ENCODE measurements at regions not wholly inside any gene's neighbourhood (a gene's known extent, or its start where the extent isn't known, plus 50 kb on each side); places are given as distances from the start of the nearest gene placed in this dataset.

DNA sequence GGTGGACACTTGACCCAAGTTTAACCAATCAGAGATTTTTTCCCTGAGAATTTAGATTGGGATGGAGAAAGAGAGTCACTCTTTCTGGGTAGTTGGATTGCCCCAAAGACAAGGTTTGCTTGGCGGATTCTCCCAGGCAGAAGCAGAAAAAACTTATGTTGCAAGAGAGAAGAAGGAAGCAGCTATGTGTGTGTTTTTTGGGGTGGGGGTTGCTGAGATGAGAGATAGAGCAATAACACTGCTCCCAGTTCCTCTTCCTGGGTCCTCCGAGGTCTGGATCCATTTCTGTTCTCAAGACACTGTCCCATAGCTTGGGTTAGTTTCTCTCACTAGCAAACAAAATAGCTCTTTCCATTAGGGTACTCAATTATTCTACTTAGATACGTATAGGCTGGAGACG lies 222.1 kb downstream of the STIM2 start:
- Histone ChIP-seq H3K27ac (ENCODE audit: low read depth) (no peak overlapping the region), H2AFZ (no peak overlapping the region), H3K79me2 (replicated peaks; ENCODE audit: insufficient read depth) (no peaks in the 10 kb centered on the region), H3K27me3 (ENCODE audit: insufficient read depth) (peaks cover 16% of the 10 kb centered on the region; the same call in 1 of the 2 replicates), H3K4me1 (ENCODE audit: insufficient read depth) (peaks cover 49% of the 10 kb centered on the region), H4K20me1 (replicated peaks; ENCODE audit: insufficient read depth) (no peaks in the 10 kb centered on the region), H3K9me2 (ENCODE audit: insufficient read depth) (peaks cover 8% of the 10 kb centered on the region), H3K4me3 (no peak overlapping the region), H3K36me3 (ENCODE audit: insufficient read depth) (no peaks in the 10 kb centered on the region), H3F3A (replicated peaks; ENCODE audit: low read depth) (no peaks in the 10 kb centered on the region), H3K4me2 (no peak overlapping the region)
- TF ChIP-seq CREB1 (CRISPR knock-in tag; IDR thresholded peaks at IDR 0.05; ENCODE audit: low read depth) (no peak), JUNB (IDR thresholded peaks at IDR 0.05; ENCODE audit: unreplicated experiment) (no peak), EZH2 (IDR thresholded peaks at IDR 0.05; ENCODE audit: low read depth, unreplicated experiment) (no peak), NANOG (IDR thresholded peaks at IDR 0.05; ENCODE audit: borderline replicate concordance) (no peak), STAT1 (IDR thresholded peaks at IDR 0.05; ENCODE audit: unreplicated experiment) (no peak), ZNF114 (CRISPR knock-in tag; IDR thresholded peaks at IDR 0.05) (no peak), EZH2phosphoT487 (IDR thresholded peaks at IDR 0.05; ENCODE audit: unreplicated experiment) (no peak), POLR2AphosphoS5 (IDR thresholded peaks at IDR 0.05; ENCODE audit: low read depth) (no peak)
- TF ChIP-seq, protein P1, sequence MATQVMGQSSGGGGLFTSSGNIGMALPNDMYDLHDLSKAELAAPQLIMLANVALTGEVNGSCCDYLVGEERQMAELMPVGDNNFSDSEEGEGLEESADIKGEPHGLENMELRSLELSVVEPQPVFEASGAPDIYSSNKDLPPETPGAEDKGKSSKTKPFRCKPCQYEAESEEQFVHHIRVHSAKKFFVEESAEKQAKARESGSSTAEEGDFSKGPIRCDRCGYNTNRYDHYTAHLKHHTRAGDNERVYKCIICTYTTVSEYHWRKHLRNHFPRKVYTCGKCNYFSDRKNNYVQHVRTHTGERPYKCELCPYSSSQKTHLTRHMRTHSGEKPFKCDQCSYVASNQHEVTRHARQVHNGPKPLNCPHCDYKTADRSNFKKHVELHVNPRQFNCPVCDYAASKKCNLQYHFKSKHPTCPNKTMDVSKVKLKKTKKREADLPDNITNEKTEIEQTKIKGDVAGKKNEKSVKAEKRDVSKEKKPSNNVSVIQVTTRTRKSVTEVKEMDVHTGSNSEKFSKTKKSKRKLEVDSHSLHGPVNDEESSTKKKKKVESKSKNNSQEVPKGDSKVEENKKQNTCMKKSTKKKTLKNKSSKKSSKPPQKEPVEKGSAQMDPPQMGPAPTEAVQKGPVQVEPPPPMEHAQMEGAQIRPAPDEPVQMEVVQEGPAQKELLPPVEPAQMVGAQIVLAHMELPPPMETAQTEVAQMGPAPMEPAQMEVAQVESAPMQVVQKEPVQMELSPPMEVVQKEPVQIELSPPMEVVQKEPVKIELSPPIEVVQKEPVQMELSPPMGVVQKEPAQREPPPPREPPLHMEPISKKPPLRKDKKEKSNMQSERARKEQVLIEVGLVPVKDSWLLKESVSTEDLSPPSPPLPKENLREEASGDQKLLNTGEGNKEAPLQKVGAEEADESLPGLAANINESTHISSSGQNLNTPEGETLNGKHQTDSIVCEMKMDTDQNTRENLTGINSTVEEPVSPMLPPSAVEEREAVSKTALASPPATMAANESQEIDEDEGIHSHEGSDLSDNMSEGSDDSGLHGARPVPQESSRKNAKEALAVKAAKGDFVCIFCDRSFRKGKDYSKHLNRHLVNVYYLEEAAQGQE (IDR thresholded peaks at IDR 0.05; ENCODE audit: unreplicated experiment) = no peak
- TF ChIP-seq, protein P2, sequence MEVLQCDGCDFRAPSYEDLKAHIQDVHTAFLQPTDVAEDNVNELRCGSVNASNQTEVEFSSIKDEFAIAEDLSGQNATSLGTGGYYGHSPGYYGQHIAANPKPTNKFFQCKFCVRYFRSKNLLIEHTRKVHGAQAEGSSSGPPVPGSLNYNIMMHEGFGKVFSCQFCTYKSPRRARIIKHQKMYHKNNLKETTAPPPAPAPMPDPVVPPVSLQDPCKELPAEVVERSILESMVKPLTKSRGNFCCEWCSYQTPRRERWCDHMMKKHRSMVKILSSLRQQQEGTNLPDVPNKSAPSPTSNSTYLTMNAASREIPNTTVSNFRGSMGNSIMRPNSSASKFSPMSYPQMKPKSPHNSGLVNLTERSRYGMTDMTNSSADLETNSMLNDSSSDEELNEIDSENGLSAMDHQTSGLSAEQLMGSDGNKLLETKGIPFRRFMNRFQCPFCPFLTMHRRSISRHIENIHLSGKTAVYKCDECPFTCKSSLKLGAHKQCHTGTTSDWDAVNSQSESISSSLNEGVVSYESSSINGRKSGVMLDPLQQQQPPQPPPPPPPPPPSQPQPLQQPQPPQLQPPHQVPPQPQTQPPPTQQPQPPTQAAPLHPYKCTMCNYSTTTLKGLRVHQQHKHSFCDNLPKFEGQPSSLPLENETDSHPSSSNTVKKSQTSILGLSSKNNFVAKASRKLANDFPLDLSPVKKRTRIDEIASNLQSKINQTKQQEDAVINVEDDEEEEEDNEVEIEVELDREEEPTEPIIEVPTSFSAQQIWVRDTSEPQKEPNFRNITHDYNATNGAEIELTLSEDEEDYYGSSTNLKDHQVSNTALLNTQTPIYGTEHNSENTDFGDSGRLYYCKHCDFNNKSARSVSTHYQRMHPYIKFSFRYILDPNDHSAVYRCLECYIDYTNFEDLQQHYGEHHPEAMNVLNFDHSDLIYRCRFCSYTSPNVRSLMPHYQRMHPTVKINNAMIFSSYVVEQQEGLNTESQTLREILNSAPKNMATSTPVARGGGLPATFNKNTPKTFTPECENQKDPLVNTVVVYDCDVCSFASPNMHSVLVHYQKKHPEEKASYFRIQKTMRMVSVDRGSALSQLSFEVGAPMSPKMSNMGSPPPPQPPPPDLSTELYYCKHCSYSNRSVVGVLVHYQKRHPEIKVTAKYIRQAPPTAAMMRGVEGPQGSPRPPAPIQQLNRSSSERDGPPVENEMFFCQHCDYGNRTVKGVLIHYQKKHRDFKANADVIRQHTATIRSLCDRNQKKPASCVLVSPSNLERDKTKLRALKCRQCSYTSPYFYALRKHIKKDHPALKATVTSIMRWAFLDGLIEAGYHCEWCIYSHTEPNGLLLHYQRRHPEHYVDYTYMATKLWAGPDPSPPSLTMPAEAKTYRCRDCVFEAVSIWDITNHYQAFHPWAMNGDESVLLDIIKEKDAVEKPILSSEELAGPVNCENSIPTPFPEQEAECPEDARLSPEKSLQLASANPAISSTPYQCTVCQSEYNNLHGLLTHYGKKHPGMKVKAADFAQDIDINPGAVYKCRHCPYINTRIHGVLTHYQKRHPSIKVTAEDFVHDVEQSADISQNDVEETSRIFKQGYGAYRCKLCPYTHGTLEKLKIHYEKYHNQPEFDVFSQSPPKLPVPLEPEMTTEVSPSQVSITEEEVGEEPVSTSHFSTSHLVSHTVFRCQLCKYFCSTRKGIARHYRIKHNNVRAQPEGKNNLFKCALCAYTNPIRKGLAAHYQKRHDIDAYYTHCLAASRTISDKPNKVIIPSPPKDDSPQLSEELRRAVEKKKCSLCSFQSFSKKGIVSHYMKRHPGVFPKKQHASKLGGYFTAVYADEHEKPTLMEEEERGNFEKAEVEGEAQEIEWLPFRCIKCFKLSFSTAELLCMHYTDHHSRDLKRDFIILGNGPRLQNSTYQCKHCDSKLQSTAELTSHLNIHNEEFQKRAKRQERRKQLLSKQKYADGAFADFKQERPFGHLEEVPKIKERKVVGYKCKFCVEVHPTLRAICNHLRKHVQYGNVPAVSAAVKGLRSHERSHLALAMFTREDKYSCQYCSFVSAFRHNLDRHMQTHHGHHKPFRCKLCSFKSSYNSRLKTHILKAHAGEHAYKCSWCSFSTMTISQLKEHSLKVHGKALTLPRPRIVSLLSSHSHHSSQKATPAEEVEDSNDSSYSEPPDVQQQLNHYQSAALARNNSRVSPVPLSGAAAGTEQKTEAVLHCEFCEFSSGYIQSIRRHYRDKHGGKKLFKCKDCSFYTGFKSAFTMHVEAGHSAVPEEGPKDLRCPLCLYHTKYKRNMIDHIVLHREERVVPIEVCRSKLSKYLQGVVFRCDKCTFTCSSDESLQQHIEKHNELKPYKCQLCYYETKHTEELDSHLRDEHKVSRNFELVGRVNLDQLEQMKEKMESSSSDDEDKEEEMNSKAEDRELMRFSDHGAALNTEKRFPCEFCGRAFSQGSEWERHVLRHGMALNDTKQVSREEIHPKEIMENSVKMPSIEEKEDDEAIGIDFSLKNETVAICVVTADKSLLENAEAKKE (CRISPR knock-in tag; IDR thresholded peaks at IDR 0.05) = no peak
- H3K9me3 Mint-ChIP-seq = no peaks in the 10 kb centered on the region
- peaks cover 39% of the 10 kb centered on the region for H3K4me1 Mint-ChIP-seq
- ATAC-seq (no peak), DNase-seq (ENCODE audit: low spot score) (no peak)
- peaks cover 15% of the 10 kb centered on the region for H3K27me3 Mint-ChIP-seq (ENCODE audit: insufficient read depth, low read depth, poor library complexity)
- no peak overlapping the region for H3K4me3 Mint-ChIP-seq
- H3K36me3 Mint-ChIP-seq (ENCODE audit: low read depth) = no peaks in the 10 kb centered on the region; the same call in 2 of the 3 replicates
- no peak overlapping the region for H3K27ac Mint-ChIP-seq
